ENCODE measurements at regions not wholly inside any gene's neighbourhood (a gene's known extent, or its start where the extent isn't known, plus 50 kb on each side); places are given as distances from the start of the nearest gene placed in this dataset.
A peak's percentile ranks its signal among the peaks of the same experiment; 100 is the strongest.

GRCh38 chr12:86712425-86712843 lies 456.2 kb upstream of the MGAT4C start (continued):
- TF ChIP-seq ZNF132 (tag by site-specific recombination; IDR thresholded peaks at IDR 0.05; ENCODE audit: borderline replicate concordance) (no peak), ZNF692 (tag by site-specific recombination; IDR thresholded peaks at IDR 0.05) (no peak), ZNF214 (tag by site-specific recombination; IDR thresholded peaks at IDR 0.05; ENCODE audit: borderline replicate concordance) (no peak), ZNF280C (tag by site-specific recombination; IDR thresholded peaks at IDR 0.05) (no peak), ZNF621 (tag by site-specific recombination; IDR thresholded peaks at IDR 0.05) (no peak), ZNF596 (tag by site-specific recombination; IDR thresholded peaks at IDR 0.05) (no peak), AEBP2 (tag by site-specific recombination; IDR thresholded peaks at IDR 0.05; ENCODE audit: borderline replicate concordance) (no peak), ZBTB21 (tag by site-specific recombination; IDR thresholded peaks at IDR 0.05) (peak; percentile 92), ZFP69B (tag by site-specific recombination; IDR thresholded peaks at IDR 0.05) (no peak), ZNF19 (tag by site-specific recombination; IDR thresholded peaks at IDR 0.05; ENCODE audit: low read depth) (no peak), ZNF623 (tag by site-specific recombination; IDR thresholded peaks at IDR 0.05) (no peak), SP7 (tag by site-specific recombination; IDR thresholded peaks at IDR 0.05) (peak; percentile 57), SCRT2 (tag by site-specific recombination; IDR thresholded peaks at IDR 0.05) (no peak), ZNF555 (tag by site-specific recombination; conservative IDR thresholded peaks at IDR 0.05) (no peak), ZNF654 (tag by site-specific recombination; IDR thresholded peaks at IDR 0.05; ENCODE audit: low read depth) (no peak), ZNF248 (tag by site-specific recombination; IDR thresholded peaks at IDR 0.05) (no peak), MZF1 (tag by site-specific recombination; IDR thresholded peaks at IDR 0.05; ENCODE audit: borderline replicate concordance) (no peak), ZNF302 (tag by site-specific recombination; IDR thresholded peaks at IDR 0.05; ENCODE audit: low read depth) (no peak), WT1 (tag by site-specific recombination; IDR thresholded peaks at IDR 0.05) (no peak), ZNF747 (tag by site-specific recombination; IDR thresholded peaks at IDR 0.05) (no peak), ZNF341 (tag by site-specific recombination; IDR thresholded peaks at IDR 0.05; ENCODE audit: low read depth) (no peak), SP3 (tag by site-specific recombination; IDR thresholded peaks at IDR 0.05) (0 out of 2 replicates have a peak, but pooled peaks have one; percentile 13), ZNF10 (tag by site-specific recombination; IDR thresholded peaks at IDR 0.05) (no peak), EGR2 (tag by site-specific recombination; IDR thresholded peaks at IDR 0.05; ENCODE audit: low read depth) (no peak), MEIS1 (CRISPR knock-in tag; IDR thresholded peaks at IDR 0.05; ENCODE audit: borderline replicate concordance) (no peak), ZNF645 (tag by site-specific recombination; IDR thresholded peaks at IDR 0.05) (no peak), KLF8 (tag by site-specific recombination; IDR thresholded peaks at IDR 0.05) (peak; percentile 71)
- TF ChIP-seq, protein P1, sequence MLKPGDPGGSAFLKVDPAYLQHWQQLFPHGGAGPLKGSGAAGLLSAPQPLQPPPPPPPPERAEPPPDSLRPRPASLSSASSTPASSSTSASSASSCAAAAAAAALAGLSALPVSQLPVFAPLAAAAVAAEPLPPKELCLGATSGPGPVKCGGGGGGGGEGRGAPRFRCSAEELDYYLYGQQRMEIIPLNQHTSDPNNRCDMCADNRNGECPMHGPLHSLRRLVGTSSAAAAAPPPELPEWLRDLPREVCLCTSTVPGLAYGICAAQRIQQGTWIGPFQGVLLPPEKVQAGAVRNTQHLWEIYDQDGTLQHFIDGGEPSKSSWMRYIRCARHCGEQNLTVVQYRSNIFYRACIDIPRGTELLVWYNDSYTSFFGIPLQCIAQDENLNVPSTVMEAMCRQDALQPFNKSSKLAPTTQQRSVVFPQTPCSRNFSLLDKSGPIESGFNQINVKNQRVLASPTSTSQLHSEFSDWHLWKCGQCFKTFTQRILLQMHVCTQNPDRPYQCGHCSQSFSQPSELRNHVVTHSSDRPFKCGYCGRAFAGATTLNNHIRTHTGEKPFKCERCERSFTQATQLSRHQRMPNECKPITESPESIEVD (tag by site-specific recombination; IDR thresholded peaks at IDR 0.05), result peak; percentile 71
- TF ChIP-seq, protein P2, sequence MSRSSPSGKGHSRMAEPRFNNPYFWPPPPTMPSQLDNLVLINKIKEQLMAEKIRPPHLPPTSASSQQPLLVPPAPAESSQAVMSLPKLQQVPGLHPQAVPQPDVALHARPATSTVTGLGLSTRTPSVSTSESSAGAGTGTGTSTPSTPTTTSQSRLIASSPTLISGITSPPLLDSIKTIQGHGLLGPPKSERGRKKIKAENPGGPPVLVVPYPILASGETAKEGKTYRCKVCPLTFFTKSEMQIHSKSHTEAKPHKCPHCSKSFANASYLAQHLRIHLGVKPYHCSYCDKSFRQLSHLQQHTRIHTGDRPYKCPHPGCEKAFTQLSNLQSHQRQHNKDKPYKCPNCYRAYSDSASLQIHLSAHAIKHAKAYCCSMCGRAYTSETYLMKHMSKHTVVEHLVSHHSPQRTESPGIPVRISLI (tag by site-specific recombination; IDR thresholded peaks at IDR 0.05), result 0 out of 2 replicates have a peak, but pooled peaks have one; percentile 39
- TF ChIP-seq, protein P3, sequence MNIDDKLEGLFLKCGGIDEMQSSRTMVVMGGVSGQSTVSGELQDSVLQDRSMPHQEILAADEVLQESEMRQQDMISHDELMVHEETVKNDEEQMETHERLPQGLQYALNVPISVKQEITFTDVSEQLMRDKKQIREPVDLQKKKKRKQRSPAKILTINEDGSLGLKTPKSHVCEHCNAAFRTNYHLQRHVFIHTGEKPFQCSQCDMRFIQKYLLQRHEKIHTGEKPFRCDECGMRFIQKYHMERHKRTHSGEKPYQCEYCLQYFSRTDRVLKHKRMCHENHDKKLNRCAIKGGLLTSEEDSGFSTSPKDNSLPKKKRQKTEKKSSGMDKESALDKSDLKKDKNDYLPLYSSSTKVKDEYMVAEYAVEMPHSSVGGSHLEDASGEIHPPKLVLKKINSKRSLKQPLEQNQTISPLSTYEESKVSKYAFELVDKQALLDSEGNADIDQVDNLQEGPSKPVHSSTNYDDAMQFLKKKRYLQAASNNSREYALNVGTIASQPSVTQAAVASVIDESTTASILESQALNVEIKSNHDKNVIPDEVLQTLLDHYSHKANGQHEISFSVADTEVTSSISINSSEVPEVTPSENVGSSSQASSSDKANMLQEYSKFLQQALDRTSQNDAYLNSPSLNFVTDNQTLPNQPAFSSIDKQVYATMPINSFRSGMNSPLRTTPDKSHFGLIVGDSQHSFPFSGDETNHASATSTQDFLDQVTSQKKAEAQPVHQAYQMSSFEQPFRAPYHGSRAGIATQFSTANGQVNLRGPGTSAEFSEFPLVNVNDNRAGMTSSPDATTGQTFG (tag by site-specific recombination; IDR thresholded peaks at IDR 0.05; ENCODE audit: borderline replicate concordance), result no peak
